ENCODE measurements at regions not wholly inside any gene's neighbourhood (a gene's known extent, or its start where the extent isn't known, plus 50 kb on each side); places are given as distances from the start of the nearest gene placed in this dataset.

DNA sequence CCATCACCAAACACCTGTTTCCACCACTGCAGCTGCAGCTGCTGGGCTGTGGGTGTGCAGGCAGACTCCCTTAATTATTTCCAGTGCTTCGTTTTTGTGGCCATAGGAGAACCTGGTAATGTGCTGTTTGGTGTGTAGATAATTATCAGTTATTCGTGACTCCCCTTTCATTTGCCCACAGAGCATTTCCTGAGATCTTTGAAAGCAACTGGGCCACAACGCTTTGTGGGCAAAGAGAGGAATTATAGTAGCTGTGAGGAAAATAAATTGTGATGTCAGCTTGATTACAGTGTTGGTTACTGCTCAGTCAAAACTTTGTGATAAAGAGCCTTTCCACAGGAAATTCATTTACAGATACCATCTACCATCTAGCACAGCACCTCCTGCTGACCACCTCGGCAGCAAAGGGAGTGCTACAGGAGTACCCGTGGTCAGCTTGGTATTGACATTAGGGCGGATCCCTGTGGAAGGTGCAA lies 193.3 kb upstream of the SLCO3A1 start:
- TF ChIP-seq, protein P1, sequence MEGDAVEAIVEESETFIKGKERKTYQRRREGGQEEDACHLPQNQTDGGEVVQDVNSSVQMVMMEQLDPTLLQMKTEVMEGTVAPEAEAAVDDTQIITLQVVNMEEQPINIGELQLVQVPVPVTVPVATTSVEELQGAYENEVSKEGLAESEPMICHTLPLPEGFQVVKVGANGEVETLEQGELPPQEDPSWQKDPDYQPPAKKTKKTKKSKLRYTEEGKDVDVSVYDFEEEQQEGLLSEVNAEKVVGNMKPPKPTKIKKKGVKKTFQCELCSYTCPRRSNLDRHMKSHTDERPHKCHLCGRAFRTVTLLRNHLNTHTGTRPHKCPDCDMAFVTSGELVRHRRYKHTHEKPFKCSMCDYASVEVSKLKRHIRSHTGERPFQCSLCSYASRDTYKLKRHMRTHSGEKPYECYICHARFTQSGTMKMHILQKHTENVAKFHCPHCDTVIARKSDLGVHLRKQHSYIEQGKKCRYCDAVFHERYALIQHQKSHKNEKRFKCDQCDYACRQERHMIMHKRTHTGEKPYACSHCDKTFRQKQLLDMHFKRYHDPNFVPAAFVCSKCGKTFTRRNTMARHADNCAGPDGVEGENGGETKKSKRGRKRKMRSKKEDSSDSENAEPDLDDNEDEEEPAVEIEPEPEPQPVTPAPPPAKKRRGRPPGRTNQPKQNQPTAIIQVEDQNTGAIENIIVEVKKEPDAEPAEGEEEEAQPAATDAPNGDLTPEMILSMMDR (IDR thresholded peaks at IDR 0.05) = no peak
- no peak for TF ChIP-seq POLR2A (IDR thresholded peaks at IDR 0.05)
